Progenitor cell of endocrine pancreas (in vitro differentiated cells): ENCODE measurements at regions not wholly inside any gene's neighbourhood (a gene's known extent, or its start where the extent isn't known, plus 50 kb on each side); places are given as distances from the start of the nearest gene placed in this dataset.

ENCODE experiments used
- DNase-seq: peaks from one replicate; pipeline ENCODE4 v3.0.0; 2021; ENCODE audit warnings: low spot score; ENCODE audit not compliant: unreplicated experiment
- H3K27ac Mint-ChIP-seq: 2 replicates; pipeline ENCODE4 v1.8.0; 2021; ENCODE audit warnings: mild to moderate bottlenecking, moderate library complexity, mixed read lengths
- H3K27me3 Mint-ChIP-seq: 2 replicates; pipeline ENCODE4 v1.8.0; 2021; ENCODE audit warnings: mixed read lengths
- H3K36me3 Mint-ChIP-seq: 2 replicates; pipeline ENCODE4 v1.8.0; 2022; ENCODE audit warnings: mixed read lengths; ENCODE audit not compliant: insufficient read depth
- H3K4me1 Mint-ChIP-seq: 2 replicates; pipeline ENCODE4 v1.8.0; 2021; ENCODE audit warnings: low read depth, mixed read lengths
- H3K4me3 Mint-ChIP-seq: 2 replicates; pipeline ENCODE4 v1.8.0; 2021; ENCODE audit warnings: low read depth, mild to moderate bottlenecking, moderate library complexity, mixed read lengths
- H3K9me3 Mint-ChIP-seq: 2 replicates; pipeline ENCODE4 v1.8.0; 2021; ENCODE audit warnings: low read depth, mixed read lengths
- TF ChIP-seq, protein P1 (sequence below): fragments of 200-600 bp; sonication (generic); IDR thresholded peaks from one replicate; pipeline ENCODE4 v1.5.0; 2021; ENCODE audit warnings: antibody characterized with exemption, mild to moderate bottlenecking; ENCODE audit not compliant: unreplicated experiment

DNA sequence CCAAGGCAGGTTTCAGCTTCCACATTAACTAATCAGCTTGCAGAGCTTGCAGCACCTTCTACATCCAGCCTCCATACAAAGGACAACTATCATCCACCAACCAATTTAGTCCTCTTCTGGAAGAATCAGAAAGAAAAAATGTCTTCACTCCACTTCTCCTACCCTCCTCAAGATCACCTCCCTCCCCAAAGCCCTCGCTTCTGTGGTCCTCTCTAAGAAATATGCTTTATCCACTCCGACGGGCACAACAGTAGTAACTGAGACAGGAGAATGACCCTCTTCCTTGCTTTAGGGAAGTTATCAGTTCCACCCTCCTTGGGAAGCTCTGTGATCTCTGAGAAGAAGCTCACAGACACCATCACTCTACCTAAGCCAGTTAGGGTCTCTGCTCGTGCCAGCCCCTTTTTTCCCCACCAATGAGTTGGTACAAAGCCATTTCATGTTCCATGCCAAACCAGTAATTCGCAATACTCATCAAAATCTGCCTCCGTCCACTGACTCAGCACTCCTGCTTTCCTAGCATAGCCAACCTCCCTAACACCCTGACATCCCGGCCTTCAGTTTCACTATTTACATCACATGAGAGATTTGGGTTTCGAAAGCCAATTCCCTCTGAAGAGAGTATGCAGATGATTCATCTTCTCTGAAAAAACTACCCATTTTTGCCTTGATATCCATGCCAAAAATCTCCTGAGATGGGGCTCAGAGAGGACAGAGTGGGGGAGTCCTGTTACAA, 114.1 kb upstream of the PKDCC start:
- Mint-ChIP-seq H3K4me3 (no peak overlapping the region), H3K27me3 (no peaks in the 10 kb centered on the region), H3K27ac (no peak overlapping the region), H3K4me1 (peaks cover 67% of the 10 kb centered on the region), H3K36me3 (no peaks in the 10 kb centered on the region), H3K9me3 (no peaks in the 10 kb centered on the region)
- no peak for DNase-seq
- TF ChIP-seq, protein P1, sequence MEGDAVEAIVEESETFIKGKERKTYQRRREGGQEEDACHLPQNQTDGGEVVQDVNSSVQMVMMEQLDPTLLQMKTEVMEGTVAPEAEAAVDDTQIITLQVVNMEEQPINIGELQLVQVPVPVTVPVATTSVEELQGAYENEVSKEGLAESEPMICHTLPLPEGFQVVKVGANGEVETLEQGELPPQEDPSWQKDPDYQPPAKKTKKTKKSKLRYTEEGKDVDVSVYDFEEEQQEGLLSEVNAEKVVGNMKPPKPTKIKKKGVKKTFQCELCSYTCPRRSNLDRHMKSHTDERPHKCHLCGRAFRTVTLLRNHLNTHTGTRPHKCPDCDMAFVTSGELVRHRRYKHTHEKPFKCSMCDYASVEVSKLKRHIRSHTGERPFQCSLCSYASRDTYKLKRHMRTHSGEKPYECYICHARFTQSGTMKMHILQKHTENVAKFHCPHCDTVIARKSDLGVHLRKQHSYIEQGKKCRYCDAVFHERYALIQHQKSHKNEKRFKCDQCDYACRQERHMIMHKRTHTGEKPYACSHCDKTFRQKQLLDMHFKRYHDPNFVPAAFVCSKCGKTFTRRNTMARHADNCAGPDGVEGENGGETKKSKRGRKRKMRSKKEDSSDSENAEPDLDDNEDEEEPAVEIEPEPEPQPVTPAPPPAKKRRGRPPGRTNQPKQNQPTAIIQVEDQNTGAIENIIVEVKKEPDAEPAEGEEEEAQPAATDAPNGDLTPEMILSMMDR, result no peak

DNA sequence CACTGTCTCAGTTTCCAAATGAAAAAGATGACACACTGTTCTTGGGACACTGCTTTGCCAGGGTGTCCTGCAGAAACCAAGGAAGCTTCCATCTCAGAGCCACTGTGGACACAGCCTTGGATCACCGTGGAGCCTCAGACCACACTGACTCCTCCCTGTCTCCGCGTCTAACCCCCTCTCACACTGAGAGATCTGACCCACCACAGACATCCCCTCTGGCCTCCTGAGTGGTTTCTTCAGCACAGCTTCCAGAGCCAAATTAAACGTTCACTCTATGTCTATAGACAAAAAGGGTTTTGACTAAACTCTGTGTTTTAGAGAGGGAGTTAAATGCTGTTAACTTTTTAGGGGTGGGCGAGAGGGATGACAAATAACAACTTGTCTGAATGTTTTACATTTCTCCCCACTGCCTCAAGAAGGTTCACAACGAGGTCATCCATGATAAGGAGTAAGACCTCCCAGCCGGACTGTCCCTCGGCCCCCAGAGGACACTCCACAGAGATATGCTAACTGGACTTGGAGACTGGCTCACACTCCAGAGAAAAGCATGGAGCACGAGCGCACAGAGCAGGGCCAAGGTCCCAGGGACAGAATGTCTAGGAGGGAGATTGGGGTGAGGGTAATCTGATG, 113.4 kb upstream of the PKDCC start:
- TF ChIP-seq, protein P1, result no peak
- H3K9me3 Mint-ChIP-seq, result no peaks in the 10 kb centered on the region
- H3K27ac Mint-ChIP-seq, result no peak overlapping the region
- no peaks in the 10 kb centered on the region for H3K27me3 Mint-ChIP-seq
- H3K4me3 Mint-ChIP-seq, result no peak overlapping the region
- no peak for DNase-seq
- no peaks in the 10 kb centered on the region for H3K36me3 Mint-ChIP-seq
- H3K4me1 Mint-ChIP-seq, result peaks cover 73% of the 10 kb centered on the region

DNA sequence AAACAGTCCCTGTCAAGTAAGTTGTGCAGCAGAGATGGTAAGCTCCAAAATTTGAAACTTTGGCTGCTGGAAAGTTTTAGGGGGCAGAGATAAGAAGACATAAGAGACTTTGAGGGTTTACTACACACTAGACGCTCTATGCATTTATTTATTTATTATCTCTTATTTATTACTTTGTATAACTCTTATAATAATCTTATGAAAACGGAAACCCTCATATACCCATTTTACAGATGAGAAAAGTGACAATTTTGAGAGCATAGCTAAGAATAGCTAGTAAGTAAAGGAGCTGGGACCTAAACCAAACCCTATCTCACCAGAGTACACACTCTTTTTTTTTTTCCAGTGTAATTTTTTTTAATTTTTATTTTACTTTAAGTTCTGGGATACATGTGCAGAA, 112.8 kb upstream of the PKDCC start:
- peaks cover 73% of the 10 kb centered on the region for H3K4me1 Mint-ChIP-seq
- TF ChIP-seq, protein P1, result no peak
- no peaks in the 10 kb centered on the region for H3K9me3 Mint-ChIP-seq
- no peak for DNase-seq
- H3K27ac Mint-ChIP-seq, result no peak overlapping the region
- H3K27me3 Mint-ChIP-seq, result no peaks in the 10 kb centered on the region
- H3K36me3 Mint-ChIP-seq, result no peaks in the 10 kb centered on the region
- no peak overlapping the region for H3K4me3 Mint-ChIP-seq

DNA sequence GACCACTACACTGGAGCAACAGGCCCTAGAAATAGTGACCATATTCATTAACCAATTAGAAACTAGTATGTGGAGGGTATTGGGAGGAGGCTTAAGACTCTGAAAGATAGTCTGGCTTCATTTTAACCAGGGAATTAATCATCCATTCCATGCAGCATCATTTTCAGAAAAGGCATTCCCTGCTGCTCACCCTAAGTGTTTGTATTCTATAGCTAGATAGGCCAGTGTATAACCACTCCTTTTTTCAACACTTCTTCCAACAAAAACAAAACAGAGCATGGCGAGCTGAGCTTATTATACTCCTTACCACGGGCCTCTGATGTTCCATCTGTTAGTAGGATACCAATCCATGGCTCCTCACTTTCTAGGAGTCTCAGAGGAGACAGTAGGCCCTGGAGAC, 112.0 kb upstream of the PKDCC start:
- TF ChIP-seq, protein P1, result no peak
- H3K4me1 Mint-ChIP-seq, result peaks cover 73% of the 10 kb centered on the region
- H3K27me3 Mint-ChIP-seq, result no peaks in the 10 kb centered on the region
- no peaks in the 10 kb centered on the region for H3K9me3 Mint-ChIP-seq
- no peak overlapping the region for H3K27ac Mint-ChIP-seq
- no peaks in the 10 kb centered on the region for H3K36me3 Mint-ChIP-seq
- no peak overlapping the region for H3K4me3 Mint-ChIP-seq
- DNase-seq, result no peak

DNA sequence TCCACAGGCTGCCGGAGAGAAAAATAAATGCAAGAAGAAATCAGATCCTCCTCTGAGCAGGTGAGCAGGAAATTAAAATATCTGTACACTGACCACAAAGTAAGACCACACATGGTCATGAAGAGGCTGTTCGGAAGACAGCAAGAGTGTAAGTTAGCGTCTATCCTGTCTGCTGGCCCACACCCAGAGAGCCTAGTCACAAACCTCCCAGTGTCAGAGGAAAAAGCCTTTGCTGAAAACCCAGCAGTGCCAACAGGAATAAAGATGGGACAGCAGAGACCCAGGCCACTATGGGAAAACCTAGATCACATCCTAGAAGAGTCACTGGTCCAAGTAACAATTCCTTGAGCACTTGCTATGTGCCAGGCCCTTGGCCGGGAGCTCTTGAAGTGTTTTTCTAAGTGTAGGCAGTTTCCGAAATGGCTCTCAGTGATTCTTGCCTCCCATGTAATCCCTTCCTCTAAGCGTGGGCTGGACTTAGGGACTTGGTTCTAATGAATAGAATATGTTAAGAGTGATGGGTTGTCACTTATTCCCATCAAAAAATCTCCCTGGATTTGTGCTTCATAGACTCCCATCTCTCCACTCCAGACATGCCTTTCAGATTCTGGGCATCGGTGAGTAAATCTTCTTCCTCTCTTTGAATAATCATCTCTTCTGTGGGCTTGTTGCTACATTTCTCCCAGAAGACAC, 110.9 kb upstream of the PKDCC start:
- Mint-ChIP-seq H3K4me1 (peaks cover 64% of the 10 kb centered on the region), H3K9me3 (no peaks in the 10 kb centered on the region), H3K27ac (peak overlapping the region; percentile 26), H3K4me3 (no peak overlapping the region), H3K36me3 (no peaks in the 10 kb centered on the region), H3K27me3 (no peaks in the 10 kb centered on the region)
- TF ChIP-seq, protein P1, result no peak
- no peak for DNase-seq
